GM04504 (cell line): ENCODE measurements at regions not wholly inside any gene's neighbourhood (a gene's known extent, or its start where the extent isn't known, plus 50 kb on each side); places are given as distances from the start of the nearest gene placed in this dataset.

ENCODE experiments used
- DNase-seq: peaks from one replicate; pipeline ENCODE4 v3.0.0-alpha.2; 2012; ENCODE audit warnings: low read depth

DNA sequence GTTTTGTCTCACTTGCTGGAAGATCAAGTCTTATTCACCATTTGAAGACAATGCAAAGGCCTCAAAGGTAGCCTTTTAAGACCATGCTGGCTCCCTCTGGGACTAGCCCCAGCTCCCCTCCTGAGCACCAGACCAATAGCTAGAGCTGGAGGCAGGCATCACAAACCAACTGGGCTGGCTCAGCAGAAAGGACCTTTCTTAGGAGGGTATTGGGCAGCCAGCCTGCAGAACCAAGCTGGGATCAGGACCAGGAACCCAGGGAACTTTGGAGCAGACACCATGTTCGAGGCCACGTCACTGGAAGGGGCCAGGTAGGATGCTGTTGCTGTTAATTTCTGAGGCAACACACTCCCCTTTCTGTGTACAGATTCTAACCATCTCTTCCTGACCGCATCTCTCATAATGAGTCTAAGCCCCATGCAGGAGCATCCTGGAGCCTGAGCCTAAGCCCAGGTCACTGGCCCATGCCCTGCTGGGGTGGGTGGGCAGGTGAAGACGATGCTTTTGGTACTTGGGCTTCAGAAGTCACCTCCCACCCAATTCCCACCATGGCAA is 81.4 kb upstream of the KLF13 start:
- no peak for DNase-seq

DNA sequence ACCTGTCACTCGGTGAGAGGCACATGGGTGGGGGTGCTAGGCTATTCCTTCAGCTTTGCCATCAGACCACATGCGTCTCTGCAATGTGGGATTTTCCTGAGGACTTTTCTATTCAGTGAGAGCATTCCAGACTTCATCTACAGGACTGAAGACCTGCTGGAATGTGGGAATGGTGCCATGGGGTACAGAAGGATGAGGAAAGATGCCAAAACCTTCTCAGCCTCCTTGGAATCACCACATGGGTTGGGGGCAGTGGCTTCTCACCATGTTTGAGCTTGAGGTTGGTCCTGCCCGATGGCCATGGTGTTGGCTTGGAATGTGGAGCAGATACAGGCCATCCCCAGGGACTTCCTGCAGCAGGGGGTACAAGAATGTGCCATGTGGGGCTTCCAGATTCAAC is 80.9 kb upstream of the KLF13 start:
- no peak for DNase-seq

DNA sequence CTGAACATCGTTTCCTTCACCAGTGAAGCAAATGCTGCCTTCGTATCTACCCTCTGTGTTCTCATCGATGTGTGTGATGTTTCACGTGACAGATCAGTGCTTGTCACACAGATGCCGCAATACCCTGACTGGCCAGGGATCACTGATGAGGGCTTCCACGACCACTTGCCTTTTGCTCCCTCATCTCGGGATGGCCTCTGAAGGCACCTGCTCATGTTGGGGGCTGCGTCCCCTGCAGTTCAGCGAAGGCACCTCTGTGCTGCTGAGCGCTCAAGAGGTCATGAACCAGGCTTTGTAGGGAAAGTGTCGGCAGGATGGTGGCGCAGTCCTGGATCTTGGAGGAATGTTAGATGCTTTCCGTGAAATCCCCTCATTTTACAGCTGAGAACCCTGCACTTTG is 79.2 kb upstream of the KLF13 start:
- DNase-seq = no peak

DNA sequence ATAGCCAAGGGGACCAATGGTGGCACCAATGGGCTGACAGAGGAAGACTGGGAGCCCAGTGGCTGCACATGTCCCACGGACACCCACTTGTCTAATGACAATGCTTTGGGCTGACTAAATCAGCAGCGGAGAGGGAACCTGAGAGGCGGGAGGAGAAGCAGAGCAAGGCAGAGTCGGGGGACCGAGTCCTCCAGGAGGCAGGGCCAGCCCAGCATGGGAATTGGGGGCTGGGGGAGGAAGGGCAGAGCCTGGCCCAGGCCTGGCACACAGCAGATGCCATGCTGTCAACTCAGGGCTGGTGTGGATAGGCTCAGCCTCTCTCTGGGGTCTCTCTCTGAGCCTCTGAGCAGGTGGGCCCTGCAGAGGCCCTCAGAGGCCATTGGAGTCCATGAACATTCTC is 78.4 kb upstream of the KLF13 start:
- no peak for DNase-seq

DNA sequence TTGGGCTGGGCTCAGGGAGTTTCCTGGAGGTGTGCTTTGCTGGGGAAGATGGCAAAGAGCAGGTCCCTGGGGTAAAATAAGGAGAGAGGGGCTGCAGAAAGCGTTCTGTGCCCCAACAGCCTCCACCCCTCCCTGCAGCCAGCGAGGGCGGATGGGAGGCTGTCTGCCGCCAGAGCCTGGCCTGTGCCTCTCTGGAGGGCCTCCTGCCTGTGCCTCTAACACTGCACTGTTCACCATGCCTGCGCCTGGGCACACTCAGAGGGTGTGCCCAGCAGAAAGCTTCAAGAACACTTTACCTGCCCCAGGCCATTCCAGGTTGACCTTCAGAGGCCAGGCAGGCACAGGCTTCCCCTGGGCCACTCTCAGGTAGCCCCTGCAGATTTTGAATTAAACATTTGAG is 77.7 kb upstream of the KLF13 start:
- no peak for DNase-seq

DNA sequence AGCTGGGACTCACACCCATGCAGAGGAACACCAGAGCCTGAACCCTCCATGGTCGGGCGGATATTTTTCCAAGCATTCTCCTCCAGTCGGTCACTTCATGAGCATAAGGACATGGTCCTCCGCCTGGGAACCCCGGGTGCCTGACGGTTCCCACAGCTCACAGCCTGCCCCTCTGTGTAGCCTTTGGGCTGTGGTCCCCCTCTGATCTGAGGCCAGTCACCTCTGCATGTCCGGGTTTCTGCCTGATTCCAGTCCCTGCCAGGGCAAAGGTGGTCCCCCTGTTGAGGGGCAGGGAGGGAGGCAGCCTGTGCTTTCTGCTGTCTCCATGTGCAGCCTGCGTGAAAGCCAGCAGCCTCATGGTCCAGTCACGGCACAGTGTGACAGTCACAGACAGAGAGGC is 76.6 kb upstream of the KLF13 start:
- DNase-seq = no peak

DNA sequence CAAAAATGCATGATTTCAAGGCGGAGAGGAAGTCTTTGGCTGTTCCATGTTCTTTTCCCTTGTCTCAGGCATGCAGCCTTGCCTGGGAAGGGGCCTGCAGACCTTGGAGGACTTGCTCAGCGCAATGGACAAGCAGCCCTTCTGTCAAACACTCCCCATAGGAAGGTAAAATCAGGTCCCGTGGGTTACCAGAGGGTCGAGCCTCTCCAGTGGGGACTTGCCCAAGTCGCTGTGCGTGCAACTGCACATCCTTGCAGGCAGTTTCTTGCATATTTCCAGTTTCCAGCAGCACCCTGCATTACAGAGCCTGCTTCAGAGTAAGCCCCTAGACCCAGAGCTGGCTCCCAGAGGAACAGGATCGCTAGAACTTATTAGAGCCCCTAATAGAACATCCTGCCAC is 75.5 kb upstream of the KLF13 start:
- DNase-seq = no peak

DNA sequence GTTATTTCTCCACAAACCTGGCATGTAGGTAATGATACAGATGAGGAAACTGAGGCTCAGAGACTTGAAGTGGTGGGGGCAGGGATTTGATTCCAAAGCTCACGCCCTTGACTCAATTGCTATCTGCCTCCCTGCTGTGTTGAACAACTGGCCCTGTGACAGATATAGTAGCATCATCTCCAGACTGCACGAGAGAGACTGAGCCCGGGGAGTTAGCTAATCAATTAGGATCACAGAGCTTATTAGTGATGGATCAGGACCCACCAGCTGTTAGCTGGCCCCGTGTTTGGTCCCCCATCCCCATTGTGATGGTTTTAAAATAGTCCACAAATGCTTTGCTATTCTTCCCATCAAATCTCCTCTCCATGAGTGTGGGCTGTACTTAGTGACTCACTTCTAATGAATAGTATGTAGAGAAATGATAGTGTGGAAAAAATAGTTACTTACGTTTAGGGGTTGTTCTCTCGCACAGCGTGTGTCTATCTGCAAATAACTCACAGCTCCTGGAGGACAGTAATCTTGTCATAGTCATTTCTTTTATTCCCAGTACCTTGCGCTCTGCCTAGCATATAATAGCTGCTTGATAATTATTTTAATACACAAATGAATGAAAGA is 74.4 kb upstream of the KLF13 start:
- no peak for DNase-seq

DNA sequence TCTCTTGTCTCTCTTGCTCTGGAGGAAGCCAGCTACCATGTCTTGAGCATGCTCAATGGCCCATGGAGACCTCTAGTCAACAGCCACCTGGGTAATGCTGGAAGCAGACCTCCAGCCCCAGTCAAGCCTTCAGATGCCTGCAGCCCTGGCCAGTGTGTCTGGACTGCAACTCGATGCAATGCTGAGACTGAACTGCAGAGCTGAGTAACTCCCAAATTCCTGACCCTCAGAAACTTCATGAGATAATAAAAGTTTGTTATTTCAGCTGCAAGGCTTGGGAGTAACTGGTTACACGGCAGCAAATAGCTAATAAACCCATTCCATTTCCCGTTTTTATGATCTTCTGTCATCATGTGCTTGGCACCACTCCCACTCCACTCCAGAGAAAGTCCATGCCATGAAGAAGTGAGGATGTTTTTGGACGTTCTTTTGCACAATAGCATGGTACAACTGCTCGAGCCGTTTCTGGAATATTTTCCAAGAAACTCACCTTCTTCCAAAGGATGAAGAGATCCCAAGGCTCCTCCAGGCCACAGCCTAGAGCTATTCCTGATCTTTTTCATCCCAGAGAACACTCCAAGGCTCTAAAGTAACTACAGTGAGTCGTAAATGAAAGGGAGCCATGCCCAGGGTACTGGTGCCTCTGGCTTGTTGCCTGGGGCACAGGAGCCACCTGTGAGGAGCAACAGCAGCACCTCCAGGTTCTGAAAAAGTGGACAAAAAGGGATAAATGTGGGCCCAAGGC is 72.0 kb upstream of the KLF13 start:
- DNase-seq = peak; percentile 63

DNA sequence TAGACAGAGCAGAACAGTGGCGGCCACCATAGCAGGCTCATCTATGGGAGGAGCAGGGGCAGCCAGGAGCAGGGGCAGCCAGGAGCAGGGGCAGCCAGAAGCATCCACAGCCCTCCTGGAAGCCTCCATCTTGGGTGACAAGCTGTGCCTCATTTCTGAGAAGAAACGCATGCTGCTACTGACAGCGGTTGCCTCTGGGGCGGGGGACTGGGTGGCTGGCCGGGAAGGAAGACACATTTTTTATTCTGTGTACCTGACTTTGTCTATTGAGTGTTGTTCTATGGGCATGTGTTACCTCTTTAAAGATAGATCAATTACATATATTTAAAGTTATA is 71.5 kb upstream of the KLF13 start:
- DNase-seq = no peak

DNA sequence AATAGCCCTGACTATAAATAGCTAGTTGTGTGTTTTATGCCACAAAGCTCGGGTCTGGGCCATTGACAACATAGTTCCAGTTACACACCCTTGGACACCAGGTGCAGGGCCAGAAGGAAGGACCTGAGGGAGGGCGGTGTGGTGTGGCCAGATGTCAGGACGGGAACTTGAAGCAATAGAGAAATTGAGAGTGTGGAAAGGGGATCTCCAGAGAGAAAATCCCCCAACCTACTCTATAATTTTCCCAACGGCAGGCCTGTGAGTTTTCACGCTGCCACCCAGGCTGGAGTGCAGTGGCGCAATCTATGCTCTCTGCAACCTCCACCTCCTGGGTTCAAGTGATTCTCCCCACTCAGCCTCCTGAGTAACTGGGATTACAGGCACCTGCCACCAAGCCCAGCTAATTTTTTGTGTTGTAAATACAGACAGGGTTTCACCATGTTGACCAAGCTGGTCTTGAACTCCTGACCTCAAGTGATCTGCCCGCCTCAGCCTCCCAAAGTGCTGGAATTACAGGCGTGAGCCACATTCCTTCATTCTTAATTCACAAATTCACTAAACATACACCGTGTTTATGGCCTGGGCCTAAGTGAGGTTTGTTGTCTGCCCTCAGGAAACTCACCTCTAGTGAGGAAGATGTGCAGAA is 70.8 kb upstream of the KLF13 start:
- DNase-seq = no peak

DNA sequence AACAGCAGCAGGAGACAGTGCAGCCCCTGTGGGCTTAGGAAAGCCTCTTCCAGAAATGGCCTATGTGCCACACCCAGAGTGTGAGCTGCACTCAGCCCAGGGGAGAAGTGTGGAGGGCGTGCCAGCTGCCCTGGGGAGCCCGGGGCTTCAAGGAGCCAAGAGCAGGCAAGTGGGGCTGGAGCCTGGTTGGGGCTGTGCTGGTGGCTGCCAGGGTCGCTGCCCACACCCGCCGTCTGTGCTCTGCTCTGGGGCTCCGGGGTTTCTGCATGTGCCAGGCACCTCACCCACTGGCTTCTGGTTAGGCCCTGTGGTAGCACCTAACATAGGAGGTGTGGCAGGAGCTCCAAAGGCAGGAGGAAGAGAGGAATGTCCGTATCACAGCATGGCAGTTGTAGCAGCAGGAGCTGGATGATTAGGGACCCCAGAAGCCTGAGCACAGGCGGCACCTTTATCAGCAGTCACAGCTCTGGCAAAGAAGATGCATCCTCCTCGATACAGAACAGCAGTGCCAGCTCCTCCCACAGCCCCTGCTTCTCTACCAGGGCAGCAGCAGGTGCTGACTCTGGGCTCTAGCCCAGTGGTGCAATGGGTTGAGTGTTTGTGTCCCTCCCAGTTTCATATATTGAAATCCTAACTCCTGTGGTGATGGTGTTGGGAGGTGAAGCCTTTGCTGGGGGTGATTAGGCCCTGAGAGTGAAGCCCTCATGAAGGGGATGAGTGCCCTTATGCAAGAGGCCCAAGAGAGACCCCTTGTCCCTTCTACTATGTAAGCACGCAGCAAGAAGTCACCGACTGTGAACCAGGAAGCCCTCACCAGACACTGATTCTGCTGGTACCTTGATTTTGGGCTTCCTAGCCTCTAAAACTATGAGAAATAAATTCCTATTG is 70.0 kb upstream of the KLF13 start:
- no peak for DNase-seq

DNA sequence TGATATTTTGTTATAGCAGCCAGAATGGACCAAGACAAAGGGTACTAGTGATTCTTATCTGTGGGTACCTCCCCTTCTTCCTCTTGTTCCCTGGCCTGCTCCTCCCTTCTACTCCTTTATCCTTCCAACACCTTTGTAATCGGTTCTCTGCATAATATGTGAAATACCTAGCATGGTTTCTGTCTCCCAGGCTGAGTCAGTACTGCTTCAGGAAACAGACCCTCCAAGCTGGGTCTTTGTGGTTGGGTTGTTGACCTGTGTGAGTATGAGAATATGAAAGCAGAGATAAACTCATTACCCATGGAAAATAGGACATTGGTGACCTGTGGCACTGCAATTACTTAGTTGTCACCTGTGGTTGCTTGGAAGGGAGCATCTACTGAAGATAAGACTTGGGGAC is 69.3 kb upstream of the KLF13 start:
- no peak for DNase-seq

DNA sequence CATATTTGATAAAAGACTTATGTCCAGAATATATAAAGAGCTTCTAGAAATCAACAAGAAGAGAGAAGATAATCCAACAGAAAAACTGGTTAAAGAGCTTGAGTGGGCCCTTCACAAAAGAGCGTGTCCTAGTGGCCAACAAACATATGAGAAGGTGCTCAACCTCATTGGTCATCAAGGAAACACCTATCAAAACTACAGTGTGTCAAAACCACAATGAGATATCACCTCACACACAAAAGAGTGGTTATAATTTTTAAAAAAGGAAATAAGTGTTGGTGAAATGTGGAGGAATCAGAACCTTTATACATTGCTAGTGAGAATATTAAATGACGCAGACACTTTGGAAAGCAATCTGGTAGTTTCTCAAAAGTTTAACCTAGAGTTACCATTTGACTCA is 68.4 kb upstream of the KLF13 start:
- no peak for DNase-seq

DNA sequence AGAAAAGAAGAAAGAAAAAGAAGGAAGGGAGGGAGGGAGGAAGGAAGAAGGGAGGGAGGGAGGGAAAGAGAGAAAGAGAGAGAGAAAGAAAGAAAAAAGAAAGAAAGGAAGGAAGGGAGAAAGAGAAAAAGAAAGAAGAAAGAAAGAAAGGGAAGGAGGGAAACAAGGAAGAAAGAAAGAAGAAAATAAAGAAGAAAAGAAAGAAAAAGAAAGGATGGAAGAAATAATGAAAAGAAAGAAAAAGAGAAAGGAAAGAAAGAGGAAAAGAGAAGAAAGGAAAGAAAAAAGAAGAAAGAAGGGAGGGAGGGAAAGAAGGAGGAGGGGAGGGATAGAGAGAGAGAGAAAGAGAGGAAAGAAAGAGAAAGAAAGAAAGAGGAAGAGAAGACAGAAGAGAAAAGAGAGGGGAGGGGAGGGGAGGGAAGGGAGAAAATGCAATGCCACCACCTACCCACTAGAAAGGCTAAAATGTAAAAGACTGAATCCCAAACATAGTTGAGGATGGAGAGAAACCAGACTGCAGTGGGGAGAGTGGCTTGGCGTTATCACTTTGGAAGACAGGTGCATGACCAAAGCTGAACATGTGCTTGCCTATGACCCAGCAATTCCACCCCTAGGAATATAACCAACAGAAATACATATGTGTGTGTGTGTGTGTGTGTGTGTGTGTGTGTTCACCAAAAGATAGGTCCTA is 66.9 kb upstream of the KLF13 start:
- no peak for DNase-seq

DNA sequence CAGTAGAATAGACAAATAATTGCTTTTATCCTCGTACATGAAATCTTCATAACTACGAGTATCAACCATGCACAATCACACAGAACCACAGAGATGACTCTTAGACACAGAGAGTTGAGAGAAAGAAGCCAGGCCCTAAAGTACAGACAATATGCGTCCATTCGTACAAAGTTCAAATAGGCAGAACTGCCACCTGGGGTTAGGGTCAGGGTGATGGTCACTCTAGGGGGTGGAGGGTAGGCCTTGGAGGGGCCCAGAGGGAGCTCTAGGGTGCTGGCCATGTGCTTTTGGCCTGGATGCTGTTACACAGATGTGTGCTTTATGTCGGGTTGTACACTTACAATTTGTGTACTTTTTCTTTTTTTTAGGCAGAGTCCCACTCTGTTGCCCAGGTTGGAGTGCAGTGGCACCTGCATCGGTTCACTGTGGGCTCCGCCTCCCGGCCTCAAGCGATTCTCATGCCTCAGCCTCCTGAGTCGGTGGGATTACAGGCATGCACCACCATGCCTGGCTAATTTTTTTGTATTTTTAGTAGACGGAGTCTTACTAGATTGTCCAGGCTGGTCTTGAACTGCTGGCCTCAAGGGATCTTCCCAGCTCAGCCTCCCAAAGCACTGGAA is 65.9 kb upstream of the KLF13 start:
- no peak for DNase-seq

DNA sequence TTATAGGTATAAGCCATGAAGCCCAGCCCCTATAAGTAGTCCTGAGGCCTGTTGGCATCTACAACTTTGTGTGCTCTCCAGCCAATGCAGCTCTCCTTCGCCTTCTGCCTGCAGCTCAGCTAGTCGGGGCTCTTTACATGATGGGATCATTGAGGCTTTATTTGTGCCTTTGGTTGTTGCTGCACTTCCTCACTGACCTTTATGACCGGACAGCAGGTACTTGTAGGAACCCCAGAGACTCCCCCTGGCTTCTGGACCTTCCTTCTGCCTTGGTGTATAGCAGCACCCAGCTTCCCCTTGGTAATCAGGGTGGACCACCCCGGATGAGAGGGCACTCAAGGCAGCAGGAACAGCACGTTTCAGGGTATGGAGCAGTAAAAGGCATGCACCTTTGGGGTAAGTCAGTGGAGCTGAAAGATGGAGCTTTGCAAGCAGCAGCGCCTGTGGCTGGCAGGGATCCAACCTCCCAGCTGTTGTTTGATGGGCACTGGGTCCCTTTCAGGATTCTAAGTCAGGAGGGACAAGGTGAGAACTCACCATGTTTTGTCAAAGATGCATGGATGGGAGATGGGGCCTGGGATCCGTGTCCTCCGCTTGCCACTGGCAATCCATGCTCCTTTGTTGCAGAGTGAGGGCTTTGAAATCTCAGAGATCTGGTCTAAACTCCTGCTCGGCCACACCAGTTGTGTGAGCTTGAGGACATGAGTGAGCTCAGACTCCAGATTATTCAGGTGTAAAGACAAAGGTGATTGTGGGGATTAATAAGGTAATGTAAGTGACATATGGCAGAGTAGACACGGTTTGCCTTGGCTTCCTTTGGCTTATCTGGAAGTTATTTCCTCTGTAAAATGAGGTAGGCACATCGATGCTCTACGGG is 65.1 kb upstream of the KLF13 start:
- no peak for DNase-seq

DNA sequence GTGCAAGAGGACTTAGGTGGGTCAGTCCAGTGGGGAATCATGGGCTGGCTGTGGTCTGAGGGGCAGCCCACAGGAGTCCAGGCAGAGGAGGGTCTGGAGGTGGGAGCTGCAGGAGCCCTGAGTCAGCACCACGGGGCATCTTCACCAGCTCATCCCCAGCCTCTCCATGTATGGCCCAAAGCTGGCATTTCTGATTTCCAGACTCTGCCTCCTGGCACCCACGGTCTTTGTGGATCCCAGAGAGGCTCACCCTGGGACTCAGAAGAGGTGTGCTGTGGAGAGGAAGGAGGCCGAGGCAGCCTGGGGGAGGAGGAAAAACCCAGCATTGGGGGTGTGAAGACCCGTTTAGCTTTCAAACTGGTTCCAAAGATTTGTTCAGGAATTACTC is 64.5 kb upstream of the KLF13 start:
- no peak for DNase-seq

DNA sequence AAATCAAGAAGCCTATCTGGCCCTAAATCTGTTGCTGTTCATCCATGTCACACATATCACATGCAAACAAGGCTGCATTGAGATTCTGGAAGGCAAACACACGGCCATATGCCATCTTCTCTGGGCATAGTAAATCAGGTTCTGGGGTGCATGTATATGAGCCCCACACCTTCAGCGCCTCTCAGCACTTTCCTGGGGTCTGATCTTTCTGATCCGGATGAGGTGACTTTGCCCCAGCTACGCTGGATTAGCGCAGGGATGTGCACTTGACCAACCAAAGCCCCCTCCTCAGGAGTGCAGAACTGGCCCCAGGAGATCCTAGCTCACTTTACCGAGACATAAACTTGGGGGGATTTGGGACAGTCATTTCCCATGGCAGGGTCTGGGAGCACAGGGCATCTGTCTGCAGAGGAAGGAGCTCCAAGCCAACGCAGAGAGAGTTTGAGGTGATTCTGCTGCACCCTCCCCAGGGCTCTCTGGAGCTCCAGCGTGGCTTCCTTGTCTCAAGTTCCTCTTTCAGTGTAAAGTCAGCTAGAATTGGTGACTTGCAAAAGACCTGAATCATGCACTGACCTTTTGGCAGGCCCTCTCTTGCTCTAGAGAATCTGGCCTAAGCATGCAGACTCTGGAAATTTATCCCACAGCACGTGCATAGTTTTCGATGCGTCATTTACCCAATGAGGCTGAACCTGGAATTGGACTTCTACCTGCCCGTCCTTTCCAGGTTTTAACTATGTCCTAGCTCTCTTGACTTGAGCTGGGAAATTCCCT is 63.5 kb upstream of the KLF13 start:
- DNase-seq = no peak
